ENCODE measurements at regions not wholly inside any gene's neighbourhood (a gene's known extent, or its start where the extent isn't known, plus 50 kb on each side); places are given as distances from the start of the nearest gene placed in this dataset.

DNA sequence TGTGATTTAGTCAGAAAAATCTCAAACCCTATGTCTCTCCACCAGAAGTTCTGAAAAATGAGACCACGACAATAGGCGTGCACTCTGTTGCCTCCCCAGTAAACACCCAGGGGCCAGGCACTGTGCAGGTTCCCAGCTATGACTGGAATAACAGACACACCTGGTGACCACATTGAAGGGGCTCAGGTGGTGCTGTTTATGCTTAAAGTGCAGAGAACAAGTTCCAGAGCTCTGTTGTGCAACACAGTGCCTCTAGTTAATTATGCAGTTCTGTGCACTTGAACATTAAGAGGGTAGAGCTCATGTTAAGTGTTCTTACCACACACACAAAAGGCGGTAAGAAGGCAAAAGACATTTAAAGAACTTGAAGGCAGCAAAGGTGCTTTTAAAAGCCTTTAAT is 52.6 kb upstream of the AFF3 start:
- TF ChIP-seq, protein P1, sequence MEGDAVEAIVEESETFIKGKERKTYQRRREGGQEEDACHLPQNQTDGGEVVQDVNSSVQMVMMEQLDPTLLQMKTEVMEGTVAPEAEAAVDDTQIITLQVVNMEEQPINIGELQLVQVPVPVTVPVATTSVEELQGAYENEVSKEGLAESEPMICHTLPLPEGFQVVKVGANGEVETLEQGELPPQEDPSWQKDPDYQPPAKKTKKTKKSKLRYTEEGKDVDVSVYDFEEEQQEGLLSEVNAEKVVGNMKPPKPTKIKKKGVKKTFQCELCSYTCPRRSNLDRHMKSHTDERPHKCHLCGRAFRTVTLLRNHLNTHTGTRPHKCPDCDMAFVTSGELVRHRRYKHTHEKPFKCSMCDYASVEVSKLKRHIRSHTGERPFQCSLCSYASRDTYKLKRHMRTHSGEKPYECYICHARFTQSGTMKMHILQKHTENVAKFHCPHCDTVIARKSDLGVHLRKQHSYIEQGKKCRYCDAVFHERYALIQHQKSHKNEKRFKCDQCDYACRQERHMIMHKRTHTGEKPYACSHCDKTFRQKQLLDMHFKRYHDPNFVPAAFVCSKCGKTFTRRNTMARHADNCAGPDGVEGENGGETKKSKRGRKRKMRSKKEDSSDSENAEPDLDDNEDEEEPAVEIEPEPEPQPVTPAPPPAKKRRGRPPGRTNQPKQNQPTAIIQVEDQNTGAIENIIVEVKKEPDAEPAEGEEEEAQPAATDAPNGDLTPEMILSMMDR (IDR thresholded peaks at IDR 0.05; ENCODE audit: insufficient read depth, low read depth, low read length): no peak
- no peak for TF ChIP-seq EZH2 (IDR thresholded peaks at IDR 0.05; ENCODE audit: insufficient read depth, low read length)

Data from astrocyte (in vitro differentiated cells and primary cell).